GM19351 (cell line): ENCODE measurements at regions not wholly inside any gene's neighbourhood (a gene's known extent, or its start where the extent isn't known, plus 50 kb on each side); places are given as distances from the start of the nearest gene placed in this dataset.
"Not testable (repeated sequence)": the region's sequence is repeated elsewhere in the genome, so short reads cannot be mapped to it uniquely, and the experiment has no call there.

Source experiments
- ATAC-seq: cut with Tn5 transposase; IDR thresholded peaks from one replicate; pipeline ENCODE4 v1.9.1; 2021; ENCODE audit warnings: mild to moderate bottlenecking, moderate library complexity; ENCODE audit not compliant: unreplicated experiment

DNA sequence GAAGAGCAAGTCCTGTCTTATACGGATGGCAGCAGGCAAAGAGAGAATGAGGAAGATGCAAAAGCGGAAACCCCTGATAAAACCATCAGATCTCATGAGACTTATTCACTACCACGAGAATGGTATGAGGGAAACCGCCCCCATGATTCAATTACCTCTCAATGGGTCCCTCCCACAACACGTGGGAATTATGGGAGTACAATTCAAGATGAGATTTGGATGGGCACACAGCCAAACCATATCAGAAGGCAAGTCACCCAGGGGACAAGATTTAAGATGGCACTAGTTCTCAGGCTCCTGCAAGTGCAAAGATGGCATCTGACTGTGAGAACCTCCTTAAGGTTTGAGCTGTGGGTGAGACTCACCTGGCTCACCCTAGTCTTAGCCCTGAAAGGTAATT, 984.3 kb downstream of the AACS start:
- not testable (repeated sequence) for ATAC-seq

DNA sequence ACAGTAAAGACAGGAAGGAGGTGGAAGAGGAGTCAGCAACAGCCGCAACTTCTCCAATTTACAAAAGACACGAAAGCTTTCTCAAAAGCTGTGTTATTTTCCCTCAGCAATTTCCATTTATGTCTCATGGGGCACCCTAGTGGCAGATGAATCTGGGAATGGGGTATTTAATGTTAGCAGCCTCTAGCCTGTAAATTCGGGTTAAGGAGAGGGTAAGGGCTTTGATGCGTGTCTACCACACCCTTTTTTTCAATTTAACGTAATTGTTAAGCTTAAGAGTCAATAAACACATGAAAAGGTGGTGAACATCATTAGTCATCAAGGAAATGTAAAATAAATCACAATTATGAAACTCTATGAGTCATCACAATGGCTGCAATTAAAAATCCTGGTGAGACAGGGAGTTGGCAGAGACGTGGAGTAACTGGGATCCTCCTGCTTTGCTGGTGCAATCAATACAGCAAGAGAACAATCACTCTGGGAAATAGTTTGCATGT, 986.4 kb downstream of the AACS start:
- no peak for ATAC-seq

DNA sequence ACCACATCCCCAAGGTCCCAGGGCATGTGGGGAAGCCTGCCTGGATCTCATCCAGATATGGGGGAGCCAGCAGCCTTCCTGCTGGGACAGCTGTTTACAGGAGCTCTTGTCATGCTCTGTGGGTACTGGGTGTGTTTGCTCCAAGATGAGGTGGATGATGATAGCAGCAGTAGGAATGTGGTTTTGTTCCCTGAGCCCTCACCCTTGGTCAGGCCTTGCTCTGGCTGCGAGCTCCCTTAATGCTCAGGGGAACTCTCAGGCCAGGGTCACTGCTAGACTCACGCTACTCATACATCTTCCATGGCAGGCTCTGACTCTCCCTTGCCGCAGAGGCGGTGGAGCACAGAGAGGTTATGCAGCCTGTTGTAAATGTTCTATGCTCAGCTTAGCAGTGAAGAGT, 990.3 kb downstream of the AACS start:
- no peak for ATAC-seq

DNA sequence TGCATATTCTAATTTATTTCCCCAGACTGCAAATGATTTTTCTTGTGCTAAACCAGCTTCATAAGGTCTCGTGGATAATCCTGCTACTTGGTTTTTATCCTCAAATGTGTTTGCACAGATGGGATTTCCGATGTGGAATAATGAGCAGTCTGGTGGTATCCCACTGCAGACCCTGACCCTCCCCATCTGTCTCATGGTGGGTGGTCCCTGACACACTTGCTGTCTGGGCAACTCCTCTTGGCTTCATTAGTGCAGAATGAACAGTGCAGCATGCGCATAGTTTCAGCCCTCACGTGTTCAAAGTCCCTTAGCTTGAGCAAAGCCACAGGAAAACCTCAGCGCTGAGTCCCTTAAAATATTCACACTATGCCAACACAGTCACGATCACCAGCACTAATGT, 996.5 kb downstream of the AACS start:
- ATAC-seq: no peak

DNA sequence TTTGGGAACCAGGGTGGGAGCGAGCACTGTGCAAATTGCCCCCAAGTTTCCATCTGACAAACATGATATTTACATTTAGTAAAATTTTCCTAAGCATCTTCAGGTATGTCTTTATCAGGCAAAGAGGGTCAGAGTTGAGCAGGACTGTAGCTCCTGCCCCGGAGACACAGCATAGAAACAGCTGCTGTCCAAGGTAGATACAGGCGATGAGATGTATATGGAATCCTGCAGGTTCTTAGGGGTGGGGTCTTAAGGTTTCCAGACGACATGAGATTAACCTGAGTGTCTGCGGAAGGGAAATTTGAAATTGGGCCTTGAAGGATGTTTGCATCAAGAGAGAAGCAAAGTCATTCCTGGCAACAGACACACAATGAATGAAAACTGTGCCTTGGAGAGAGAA, 998.8 kb downstream of the AACS start:
- no peak for ATAC-seq

DNA sequence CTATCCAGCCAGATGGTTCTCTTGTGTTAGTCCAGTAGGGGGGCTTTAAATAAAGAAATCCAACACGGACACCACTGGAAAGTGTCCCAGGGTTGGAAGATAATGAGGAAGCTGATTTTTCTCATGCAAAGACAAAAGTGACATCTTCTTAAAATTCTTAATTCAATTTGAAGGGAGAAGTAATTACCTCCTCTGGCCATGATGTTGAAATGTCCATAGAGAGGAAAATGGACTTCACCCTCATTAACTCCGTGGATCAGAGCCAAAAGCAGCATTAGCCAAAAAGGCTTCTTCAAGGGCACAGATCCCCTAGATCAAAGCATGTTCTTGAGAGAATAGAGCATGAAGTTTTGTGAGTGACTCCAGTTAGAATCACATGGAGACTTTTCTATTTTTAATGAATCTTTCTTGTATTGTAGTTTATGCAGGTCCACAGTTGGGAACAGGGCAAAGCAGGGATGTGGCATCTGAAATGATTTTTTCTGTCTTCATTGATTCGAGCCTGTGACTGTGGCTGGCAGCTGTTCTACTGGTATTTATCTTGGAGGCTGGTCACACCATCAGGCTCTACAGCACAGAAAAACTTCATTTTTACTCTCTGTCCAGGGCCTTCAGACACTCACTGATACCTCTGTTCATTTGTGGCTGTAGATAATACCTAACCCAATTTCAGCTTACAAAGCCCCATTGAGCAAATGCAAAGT, 1002.5 kb downstream of the AACS start:
- no peak for ATAC-seq

DNA sequence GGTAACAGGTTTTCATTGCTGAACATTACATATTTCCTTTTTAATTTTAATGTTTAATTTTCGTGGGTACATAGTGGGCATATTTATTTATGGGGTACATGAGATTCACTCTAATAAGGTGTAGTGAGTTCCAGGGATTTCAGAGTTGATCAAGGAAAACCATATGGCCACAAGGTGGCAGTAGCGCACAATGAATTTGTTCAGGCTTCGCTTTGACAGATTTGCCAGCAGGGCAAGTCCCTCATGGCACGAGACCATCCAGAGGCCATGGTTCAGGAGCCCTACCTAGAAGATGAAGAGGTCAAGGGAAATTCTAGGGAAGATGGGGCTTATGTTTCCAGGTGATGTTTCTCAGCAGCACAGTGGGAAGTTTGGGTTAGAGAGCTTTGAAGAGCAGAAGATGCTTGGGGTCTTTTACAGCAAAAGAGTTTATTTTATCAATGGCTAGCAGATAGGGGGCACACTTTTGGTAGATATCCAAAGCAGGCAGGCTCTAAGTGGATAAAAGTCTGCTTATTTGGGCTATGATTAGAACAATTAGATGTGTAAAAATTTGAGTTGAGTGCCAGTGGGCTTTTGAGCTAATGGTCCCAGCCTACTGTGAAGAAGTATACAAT, 1004.4 kb downstream of the AACS start:
- peak; percentile 83 for ATAC-seq

DNA sequence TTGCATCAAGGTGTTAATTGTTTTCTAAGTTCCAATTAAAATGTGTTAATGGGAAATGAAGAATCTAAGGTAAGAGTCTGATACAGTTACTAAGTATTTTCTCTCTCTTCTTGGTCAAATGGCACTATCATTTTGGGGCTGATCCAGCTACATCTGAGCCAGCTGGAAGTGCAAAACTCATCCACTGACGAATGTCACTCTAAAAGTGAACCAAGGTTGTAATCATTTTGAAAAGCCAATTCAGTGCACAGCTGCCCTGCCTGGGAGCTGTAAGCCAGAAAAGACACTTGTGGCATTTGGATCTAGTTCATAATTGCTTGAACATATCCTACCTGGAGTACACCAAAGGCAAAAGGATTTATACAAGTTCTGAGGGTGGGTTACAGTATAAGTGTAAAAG, 1011.3 kb downstream of the AACS start:
- ATAC-seq: no peak

DNA sequence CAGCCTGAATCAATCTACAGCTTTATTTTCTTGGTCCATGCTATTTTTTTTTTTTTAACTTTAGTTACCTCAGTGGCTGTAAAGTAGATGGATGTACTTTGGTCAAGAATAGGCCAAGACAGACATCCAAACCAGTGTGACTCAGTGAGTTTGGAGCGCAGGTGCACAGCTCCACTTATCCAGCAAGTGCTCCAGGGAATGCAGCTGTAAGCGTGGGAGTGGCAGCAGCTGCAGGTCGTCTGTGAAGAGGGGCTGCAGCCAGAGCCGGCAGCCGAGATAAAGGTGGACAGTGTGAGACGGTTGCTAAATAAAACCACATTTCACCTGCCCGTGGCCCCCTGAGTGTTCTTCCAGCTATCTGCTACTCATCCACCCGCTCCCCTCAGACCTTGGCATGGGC, 1018.7 kb downstream of the AACS start:
- ATAC-seq: no peak

DNA sequence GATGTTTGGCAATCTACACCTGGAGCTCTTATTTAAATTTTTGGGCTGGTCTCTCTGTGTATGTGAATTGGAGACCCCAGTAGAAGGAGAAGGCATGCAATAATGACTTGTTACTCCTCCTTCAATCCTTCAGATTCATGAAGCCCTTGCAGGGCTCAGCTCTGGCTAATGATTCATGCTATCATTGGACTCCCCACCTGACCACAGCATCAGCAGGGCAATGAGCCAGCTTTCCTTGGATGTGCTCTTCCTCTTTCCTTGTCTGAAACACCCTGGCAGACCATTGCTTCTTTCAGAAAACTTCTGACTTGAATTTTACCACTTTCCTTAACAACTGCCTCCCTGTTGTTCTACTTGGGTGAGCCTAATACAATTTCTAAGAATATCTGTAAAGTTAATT, 1019.2 kb downstream of the AACS start:
- no peak for ATAC-seq

DNA sequence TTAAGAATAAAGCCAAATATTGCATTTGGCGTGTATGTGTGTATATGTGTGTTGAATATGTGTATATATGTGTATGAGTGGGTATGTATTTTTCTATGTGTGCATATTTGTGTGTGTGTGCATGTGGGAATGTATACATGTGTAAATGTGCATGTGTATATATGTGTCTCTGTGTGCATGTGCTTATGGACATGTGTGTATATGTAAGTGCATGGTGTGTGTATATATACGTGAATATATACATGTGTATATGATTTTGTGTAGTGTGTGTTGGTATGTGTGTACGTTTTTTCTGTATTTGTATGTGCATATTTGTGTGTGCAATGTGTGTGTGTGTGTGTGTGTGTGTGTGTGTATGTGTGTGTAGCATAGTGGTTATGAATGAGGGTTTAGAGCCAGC, 1021.0 kb downstream of the AACS start:
- ATAC-seq: no peak

DNA sequence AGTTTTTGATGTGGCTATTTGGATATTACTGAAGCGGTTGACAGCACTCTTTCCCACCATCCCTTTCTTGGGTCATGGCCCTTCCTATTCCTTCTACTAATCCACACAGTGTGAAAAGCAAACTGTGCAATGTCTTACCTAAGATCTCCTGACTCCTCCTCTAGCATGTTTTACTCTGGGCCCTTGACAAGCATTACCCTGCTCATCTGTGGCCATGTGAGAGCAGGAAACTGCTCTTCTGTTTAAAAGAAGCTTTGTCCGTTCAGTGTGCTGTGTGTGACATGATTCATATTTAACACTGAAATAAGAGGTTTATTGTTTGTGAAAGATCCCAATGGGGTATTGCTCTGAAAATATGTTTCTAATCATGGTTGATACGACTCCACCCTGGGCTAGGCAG, 1022.5 kb downstream of the AACS start:
- ATAC-seq: no peak

DNA sequence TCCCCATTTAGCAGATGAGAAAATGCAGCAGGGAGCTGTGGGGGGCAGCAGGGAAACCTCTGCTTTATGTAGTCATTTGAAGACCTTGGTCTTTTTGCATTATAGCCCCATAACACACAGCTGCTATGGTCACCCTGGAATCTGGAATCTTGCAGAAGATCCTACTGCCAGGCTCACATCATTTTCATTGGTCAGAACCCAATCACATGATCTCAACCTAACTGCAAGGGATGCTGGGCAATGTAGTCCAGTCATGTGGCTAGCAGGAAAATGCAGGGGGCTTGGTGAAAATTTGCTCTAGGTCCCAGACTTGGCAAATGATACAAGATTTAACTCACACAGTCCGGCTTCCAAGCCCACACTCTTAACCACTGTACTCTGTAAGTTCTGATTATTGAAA, 1028.7 kb downstream of the AACS start:
- ATAC-seq: no peak

DNA sequence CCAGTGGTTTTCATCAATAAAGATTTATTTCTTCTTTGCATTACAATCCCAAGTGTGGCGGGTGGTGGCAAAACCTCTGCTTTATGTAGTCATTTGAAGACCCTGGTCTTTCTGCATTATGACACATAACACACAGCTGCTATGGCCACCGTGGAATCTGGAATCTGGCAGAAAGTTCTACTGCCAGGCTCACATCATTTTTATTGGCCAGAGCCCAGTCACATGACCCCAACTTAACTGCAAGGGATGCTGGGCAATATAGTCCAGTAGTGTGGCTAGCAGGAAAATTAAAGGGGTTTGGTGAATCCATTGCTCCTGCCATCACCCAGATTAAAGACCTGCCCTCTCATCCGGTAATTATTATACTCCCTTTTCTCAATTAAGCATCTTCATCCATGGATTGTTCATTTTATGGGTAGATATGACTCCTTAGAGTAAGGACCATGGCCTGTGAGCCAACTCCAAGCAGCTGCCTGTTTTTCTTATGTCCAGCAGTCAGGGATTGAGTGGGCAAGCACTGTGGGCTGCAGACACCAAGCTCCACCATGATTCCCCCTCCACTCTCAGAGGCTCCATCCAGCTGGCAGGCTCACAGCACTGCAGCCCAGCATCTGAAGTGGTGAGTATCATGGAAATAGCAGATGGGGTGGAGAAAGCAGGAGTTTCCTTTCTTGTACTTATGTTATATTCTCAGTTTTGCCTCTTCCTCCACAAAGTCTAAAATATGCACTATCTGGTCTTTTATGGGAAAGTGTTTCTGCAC, 1030.7 kb downstream of the AACS start:
- no peak for ATAC-seq

DNA sequence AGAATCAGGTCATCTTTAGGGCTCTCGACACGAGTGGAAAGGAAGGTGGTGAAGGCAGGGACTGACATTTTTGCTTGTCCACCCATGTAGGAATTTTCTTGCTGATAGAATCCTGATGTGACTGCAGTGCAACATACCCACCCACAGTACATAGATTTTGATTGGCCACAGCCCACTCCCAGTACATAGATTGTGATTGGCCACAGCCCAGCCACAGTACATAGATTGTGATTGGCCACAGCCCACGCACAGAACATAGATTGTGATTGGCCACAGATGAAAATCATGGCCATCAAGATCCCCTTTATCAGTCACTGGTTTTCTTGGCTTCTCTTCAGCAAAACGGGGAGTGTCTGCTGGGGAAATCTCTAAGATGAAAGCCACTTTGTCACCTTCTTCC, 1041.5 kb downstream of the AACS start:
- ATAC-seq: no peak

DNA sequence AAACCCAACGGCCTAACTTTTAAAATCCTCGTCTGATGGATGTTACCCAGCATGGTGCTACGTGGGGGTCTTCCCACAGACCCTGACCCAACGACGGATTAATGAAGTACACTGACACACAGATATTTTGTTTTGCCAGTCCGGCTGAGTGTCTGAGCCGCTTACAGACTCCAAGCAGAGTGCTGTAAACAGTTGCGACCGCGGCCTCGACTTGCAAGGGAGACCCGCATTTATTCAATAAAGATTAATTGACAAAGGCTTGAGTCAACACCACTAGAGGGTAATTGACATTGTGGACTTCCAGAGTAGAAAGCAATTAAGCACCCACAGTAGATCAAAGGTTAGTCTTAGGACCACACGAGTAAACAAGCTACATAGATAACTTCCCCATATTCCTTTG, 1042.4 kb downstream of the AACS start:
- ATAC-seq: no peak

DNA sequence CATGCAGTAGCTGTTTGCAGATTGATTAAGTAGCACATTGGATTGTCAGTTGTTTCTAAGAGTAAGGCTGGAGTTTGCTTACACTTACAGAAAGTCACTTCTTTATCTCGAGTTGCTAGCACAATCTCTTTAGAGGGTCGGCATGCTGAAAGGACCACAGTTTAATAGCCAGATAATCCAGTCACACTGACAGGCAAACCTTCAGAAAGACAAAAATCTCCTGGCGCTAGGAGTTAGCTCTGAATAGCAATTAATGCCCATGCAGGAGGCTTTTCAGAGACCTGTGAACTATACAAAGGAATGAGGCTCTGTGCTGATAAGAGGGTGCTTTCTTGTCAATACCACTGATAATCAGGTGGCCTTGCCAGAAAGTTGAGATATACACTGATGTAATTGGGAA, 1043.0 kb downstream of the AACS start:
- no peak for ATAC-seq

DNA sequence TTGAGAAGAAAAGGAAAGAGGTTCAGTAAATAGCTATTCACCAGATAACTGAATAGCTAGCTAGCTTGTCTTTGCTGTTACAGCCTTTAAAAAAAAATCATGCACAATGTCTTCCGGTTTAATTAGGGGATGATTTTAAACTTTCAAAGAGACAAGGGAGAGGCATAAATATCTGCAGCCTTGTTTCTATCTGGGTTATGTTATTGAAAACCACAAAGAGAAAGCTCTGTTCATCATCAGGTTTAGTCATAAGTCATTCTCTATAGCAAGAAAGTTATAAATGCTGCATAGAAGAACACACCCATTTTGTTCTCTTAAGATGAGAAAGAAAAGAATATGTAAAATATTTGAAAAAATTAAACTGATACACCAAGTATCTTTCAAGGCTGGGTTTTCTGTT, 1046.9 kb downstream of the AACS start:
- ATAC-seq: no peak

DNA sequence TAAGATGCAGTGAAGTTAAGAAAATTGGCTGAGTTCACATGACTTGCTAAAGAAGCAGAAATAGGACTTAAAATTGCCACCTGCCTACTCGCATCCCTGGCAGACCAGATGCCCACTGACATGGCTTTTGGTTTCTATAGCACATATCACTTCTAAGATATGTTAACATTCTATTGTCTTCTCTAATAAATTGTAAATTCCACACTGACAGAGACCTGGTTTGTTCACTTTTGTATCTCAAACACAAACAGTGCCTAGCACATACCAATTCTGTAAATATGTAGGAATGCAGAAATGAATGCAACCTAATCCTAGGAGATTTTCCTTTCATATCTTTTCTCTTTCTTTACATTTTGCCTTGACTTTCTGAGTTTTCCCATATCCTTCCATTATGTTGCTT, 1047.6 kb downstream of the AACS start:
- ATAC-seq: no peak

DNA sequence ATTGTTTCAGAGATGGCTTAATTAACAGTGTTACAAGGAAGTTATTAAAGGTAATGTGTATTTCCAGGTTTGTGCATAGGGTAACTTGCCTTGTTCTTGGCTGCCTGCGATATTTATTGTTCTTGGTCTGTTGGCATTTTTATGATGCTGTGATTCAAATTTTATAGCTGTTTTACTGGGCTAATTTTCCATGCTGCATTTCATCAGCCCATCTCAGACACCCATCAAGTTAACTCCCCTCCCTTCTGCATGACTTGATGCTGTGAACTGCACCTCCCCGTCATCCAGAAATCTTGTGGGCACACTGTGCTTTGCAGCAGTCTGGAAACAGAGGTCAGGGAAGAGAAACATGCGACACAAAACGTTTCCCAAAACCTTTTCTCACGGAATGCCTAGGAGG, 1049.2 kb downstream of the AACS start:
- no peak for ATAC-seq

DNA sequence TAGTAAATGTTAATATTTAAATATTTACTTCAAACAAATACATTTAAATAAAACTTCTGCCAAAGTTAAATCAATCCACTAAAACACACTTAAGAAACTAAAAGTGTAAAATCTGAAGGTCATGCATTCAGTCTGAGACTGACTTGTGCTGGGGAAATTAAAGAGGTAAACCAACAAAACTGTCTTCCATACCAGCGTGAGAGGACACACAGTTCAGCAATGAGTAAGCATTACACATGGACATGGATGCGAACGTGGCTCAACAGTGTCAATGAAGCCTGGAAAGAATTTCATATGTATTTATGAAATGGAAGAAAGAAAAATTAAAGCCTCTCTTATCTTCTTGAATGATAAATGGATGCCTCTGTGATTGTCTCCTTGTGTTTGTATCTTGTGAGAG, 1052.3 kb downstream of the AACS start:
- ATAC-seq: no peak

DNA sequence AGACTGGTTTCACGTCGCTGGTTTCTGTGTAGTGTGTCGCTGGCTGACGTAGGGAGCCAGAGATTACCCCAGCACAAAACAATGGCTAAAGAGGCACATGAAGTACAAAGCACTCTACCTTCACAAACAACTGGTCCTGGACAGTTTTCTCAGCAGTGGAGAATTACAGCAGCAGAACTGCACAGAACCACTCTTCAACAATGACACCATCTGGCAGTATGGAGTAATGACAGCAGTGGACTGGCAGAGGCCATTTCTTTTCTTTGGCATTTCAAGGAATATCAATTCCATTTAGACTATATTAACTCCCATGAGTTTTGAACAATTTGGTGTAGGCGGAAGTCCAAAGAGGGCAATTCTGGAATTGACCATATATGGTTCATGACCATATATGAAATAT, 1074.1 kb downstream of the AACS start:
- ATAC-seq: no peak
